IPS-20b (cell line): ENCODE measurements at regions not wholly inside any gene's neighbourhood (a gene's known extent, or its start where the extent isn't known, plus 50 kb on each side); places are given as distances from the start of the nearest gene placed in this dataset.

Experiments used
- H3K27ac ChIP-seq: one replicate; pipeline ENCODE4 v1.5.1; 2013; ENCODE audit warnings: low read length
- H3K27me3 ChIP-seq: 2 replicates; pipeline ENCODE4 v1.6.1; 2013; ENCODE audit warnings: mild to moderate bottlenecking, low read length, inconsistent platforms; ENCODE audit not compliant: insufficient read depth
- H3K36me3 ChIP-seq: 2 replicates; pipeline ENCODE4 v1.6.1; 2013; ENCODE audit warnings: low read depth, mild to moderate bottlenecking, inconsistent platforms, low read length, moderate library complexity; ENCODE audit not compliant: insufficient read depth
- H3K4me1 ChIP-seq: 2 replicates; pipeline ENCODE4 v1.6.1; 2013; ENCODE audit warnings: mild to moderate bottlenecking, control low read depth, inconsistent platforms, low read length, moderate library complexity; ENCODE audit not compliant: insufficient read depth
- H3K4me3 ChIP-seq: 2 replicates; pipeline ENCODE4 v1.5.1; 2013; ENCODE audit warnings: mild to moderate bottlenecking, low read length, inconsistent platforms
- H3K9ac ChIP-seq: 2 replicates; pipeline ENCODE4 v1.6.1; 2013; ENCODE audit warnings: low read depth, mild to moderate bottlenecking, inconsistent platforms, low read length, moderate library complexity
- H3K9me3 ChIP-seq: 2 replicates; pipeline ENCODE4 v1.6.1; 2013; ENCODE audit warnings: mild to moderate bottlenecking, low read depth, low read length, inconsistent platforms; ENCODE audit not compliant: insufficient read depth

DNA sequence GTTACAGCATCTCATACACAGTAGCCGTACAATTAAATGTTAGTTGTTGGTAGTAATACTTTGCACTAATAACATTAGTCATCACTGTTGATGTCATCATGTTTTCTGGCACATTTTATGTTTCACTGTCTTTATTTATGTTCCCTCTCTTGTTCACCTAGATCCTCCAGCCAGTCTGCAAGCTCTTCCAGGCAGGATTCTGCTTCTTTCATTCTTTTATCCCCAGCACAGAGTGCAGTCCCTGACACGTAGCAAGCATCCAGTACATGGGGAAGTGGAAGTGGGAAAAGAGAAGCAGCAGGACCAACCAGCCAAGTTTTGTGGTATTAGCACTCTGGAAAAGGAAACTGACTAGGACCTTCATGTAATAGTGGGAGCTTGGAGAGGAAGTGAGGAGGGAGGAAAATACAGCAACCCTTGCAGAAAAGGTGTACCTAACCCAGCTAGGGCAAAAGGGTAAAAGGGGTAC lies 89.7 kb upstream of the SLC44A1 start:
- no peaks in the 10 kb centered on the region for H3K9me3 ChIP-seq
- H3K9ac ChIP-seq: no peak overlapping the region
- H3K4me1 ChIP-seq: no peaks in the 10 kb centered on the region
- H3K4me3 ChIP-seq: no peak overlapping the region
- no peak overlapping the region for H3K27ac ChIP-seq
- no peaks in the 10 kb centered on the region for H3K27me3 ChIP-seq
- H3K36me3 ChIP-seq: no peaks in the 10 kb centered on the region

DNA sequence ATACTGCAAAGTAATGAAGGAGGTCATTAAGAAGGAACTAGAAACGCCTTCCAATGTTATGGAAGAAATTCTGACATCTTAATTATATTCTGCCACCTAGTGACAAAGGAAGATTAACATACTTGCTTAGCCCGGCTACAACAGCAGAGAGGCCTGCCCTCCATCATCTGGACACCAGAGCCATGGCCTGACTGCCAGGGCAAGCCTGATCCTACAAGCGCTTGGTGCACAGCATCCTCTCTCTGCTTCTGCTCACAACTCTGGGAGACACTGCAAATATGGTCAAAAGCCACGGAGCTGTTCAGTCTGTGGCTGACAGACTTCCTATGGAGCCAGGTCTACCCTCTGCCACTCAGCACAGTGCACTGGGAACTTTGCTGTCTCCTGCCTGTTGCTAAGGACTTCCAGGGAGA lies 87.3 kb upstream of the SLC44A1 start:
- Histone ChIP-seq H3K4me3 (no peak overlapping the region), H3K9me3 (no peaks in the 10 kb centered on the region), H3K27ac (no peak overlapping the region), H3K27me3 (no peaks in the 10 kb centered on the region), H3K4me1 (no peaks in the 10 kb centered on the region), H3K9ac (no peak overlapping the region), H3K36me3 (no peaks in the 10 kb centered on the region)

DNA sequence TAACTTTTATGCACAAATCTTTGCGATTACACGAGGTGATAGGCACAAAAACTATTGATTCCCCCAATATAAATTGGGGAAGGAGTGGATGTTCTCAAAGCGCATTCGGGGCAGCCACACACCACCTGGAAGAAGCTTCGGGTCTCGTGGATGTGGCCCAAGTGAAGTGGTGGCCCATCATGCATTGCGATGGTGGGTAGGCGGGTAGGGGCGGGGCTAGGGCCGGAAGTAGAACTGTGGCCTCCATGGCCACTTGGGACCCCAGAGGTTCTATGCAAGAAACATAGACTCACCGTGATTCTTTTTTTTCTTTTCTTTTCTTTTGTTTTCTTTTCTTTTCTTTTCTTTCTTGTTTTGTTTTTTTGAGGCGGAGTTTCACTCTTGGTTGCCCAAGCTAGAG lies 86.4 kb upstream of the SLC44A1 start:
- H3K4me3 ChIP-seq: no peak overlapping the region

DNA sequence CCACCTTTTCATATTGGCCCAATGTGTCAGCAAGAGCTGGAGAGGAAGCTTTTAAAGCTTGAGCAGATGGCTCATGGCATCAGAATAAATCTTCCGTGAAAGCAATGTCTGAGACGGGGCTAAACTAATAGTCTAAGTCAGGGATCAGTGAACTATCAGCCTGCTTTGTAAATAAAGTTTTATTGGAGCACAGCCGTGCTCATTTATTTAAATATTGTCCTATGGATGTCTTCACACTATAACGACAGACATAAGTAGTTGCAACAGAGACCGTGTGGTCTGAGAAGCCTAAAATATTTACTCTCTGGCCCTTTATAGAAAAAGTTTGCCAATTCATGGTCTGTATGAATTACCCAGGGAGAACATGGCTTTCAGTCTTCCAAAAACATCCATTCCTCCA lies 85.6 kb upstream of the SLC44A1 start:
- no peak overlapping the region for H3K27ac ChIP-seq
- H3K36me3 ChIP-seq: no peaks in the 10 kb centered on the region
- no peak overlapping the region for H3K4me3 ChIP-seq
- H3K4me1 ChIP-seq: no peaks in the 10 kb centered on the region; the same call in 1 of the 2 replicates
- no peaks in the 10 kb centered on the region for H3K27me3 ChIP-seq
- no peak overlapping the region for H3K9ac ChIP-seq
- no peaks in the 10 kb centered on the region for H3K9me3 ChIP-seq

More for the DNA sequence above, 86.4 kb upstream of the SLC44A1 start:
- no peak overlapping the region for H3K27ac ChIP-seq
- no peak overlapping the region for H3K9ac ChIP-seq
- no peaks in the 10 kb centered on the region for H3K36me3 ChIP-seq
- H3K9me3 ChIP-seq: no peaks in the 10 kb centered on the region
- no peaks in the 10 kb centered on the region for H3K27me3 ChIP-seq
- no peaks in the 10 kb centered on the region; the same call in 1 of the 2 replicates for H3K4me1 ChIP-seq

DNA sequence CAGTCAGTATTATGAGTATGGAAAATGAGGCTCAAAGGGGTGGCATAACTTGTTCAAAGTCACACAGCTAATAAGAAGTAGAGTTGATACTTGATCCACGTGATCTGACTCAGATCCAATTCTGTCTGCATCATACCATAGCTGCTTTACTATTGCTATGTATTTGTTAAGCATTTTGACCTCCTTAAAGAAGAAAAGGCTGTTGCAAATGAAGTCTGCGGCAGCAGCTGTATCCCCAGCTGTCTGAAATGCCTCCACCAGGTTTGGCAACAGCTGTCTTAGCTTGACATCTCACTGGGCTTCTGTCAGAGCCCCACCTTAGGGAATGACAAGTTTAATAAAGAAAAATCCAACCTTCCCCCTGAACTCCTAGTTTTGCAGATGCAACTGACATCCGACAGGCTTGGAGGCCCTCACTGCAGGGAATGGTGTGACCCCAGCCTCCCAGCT lies 75.6 kb upstream of the SLC44A1 start:
- Histone ChIP-seq H3K27ac (no peak overlapping the region), H3K4me1 (peaks cover 16% of the 10 kb centered on the region; the same call in 1 of the 2 replicates), H3K27me3 (no peaks in the 10 kb centered on the region), H3K9ac (no peak overlapping the region), H3K36me3 (no peaks in the 10 kb centered on the region), H3K9me3 (no peaks in the 10 kb centered on the region), H3K4me3 (no peak overlapping the region)

DNA sequence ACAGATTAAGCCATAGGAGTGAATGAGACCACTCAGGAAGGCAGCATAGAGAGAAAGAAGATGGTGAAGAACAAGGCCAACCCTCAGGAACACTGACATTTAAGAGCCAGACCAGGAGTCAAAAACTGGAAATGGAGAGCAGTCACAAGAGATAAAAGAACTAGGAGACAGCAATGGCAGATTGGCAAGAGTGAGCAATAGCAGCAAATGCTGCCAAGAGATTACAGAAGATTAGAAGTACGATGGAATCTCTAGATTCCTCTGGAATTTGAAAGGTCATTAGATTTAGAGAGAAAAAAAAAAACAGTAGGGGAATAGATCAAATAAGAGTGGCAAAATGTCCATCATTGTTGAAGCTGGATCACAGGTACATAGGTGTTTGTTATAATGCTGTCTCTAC lies 73.4 kb upstream of the SLC44A1 start:
- Histone ChIP-seq H3K9ac (no peak overlapping the region), H3K4me1 (peaks cover 22% of the 10 kb centered on the region; the same call in 1 of the 2 replicates), H3K36me3 (no peaks in the 10 kb centered on the region), H3K9me3 (no peaks in the 10 kb centered on the region), H3K4me3 (no peak overlapping the region), H3K27me3 (no peaks in the 10 kb centered on the region), H3K27ac (no peak overlapping the region)

DNA sequence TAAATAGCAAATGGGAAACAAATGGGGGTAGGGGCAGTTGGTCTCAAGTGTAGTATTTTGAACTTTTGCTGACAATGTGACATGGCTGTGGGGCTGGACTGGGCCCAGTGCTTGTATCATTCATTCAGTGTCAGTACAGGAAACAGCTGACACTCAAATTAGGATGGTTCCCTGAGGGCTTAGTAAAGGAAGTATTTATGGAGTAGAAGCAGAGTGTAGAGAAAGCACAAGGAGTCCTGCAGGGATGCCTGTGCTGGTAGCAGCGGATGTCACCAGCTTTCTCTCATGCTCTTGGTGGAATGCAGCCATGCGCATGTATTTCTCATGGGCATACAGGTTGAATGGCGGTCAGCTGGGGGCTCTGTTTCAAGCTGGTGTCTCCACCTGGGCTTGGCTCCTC lies 72.9 kb upstream of the SLC44A1 start:
- H3K27ac ChIP-seq: no peak overlapping the region
- H3K4me3 ChIP-seq: no peak overlapping the region
- H3K36me3 ChIP-seq: no peaks in the 10 kb centered on the region
- no peaks in the 10 kb centered on the region for H3K9me3 ChIP-seq
- H3K9ac ChIP-seq: no peak overlapping the region
- H3K4me1 ChIP-seq: peaks cover 22% of the 10 kb centered on the region; the same call in 1 of the 2 replicates
- no peaks in the 10 kb centered on the region for H3K27me3 ChIP-seq

DNA sequence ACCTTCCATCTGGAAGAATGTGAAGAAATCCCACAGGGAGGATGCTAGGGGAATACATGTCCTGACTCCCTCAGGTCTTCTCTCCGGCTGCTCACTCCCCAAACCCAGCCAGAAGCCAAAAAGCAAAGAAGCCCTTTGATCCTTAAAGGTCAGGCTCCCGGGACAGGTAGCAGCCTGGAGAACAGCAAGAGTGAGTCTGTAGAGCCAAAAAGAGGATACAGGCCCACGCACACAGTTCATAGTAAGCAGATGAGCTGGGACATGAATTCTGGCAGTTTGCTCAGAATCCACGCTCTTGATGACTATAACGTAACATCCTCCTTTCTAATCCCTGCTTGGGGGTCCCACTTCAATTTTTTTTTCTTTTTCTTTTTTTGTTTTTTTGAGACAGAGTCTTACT lies 72.0 kb upstream of the SLC44A1 start:
- Histone ChIP-seq H3K27ac (no peak overlapping the region), H3K9me3 (no peaks in the 10 kb centered on the region), H3K9ac (no peak overlapping the region), H3K36me3 (no peaks in the 10 kb centered on the region), H3K4me1 (peaks cover 22% of the 10 kb centered on the region; the same call in 1 of the 2 replicates), H3K27me3 (no peaks in the 10 kb centered on the region), H3K4me3 (no peak overlapping the region)

DNA sequence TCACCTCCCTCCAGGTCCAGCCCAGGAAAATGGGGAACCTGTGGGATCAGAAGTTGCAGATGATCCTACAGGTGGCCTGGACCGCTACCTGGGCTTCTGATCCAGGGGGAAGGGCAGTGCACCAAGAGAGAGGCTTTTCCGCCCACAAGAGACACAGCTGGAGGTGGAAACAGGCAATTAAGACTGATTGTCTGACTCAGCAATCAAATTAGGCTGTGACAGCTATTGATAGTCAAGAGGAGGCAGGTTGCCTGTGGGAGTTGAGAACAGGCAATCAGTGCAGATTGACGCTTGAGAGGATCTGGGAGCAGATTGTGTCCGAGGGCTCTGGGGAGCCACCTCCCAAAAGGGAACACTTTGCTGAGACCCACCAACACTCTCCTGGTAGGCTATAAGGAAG lies 71.1 kb upstream of the SLC44A1 start:
- no peaks in the 10 kb centered on the region for H3K9me3 ChIP-seq
- peaks cover 22% of the 10 kb centered on the region; the same call in 1 of the 2 replicates for H3K4me1 ChIP-seq
- no peak overlapping the region; the same call in 1 of the 2 replicates for H3K9ac ChIP-seq
- no peak overlapping the region for H3K27ac ChIP-seq
- H3K4me3 ChIP-seq: no peak overlapping the region; the same call in 1 of the 2 replicates
- no peaks in the 10 kb centered on the region for H3K27me3 ChIP-seq
- no peaks in the 10 kb centered on the region for H3K36me3 ChIP-seq

DNA sequence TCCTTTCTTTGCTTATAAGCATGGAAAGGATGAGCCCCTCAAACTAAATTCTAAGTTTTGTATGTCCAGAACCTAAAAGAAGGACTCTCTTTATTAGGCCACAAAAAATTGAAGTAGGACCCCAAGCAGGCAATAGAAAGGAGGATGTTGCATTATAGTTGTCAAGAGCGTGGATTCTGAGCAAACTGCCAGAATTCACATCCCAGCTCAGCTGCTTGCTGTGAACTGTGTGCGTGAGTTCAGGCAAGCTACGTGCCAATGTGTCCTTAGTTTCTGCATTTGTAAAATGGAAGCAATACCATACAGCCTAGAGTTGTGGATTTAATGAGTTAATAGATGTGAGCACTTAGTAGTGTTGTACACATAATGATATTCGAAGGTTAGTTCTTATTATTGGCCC lies 70.6 kb upstream of the SLC44A1 start:
- Histone ChIP-seq H3K27me3 (no peaks in the 10 kb centered on the region), H3K4me3 (no peak overlapping the region; the same call in 1 of the 2 replicates), H3K27ac (no peak overlapping the region), H3K9ac (no peak overlapping the region; the same call in 1 of the 2 replicates), H3K4me1 (peaks cover 22% of the 10 kb centered on the region; the same call in 1 of the 2 replicates), H3K36me3 (no peaks in the 10 kb centered on the region), H3K9me3 (no peaks in the 10 kb centered on the region)

DNA sequence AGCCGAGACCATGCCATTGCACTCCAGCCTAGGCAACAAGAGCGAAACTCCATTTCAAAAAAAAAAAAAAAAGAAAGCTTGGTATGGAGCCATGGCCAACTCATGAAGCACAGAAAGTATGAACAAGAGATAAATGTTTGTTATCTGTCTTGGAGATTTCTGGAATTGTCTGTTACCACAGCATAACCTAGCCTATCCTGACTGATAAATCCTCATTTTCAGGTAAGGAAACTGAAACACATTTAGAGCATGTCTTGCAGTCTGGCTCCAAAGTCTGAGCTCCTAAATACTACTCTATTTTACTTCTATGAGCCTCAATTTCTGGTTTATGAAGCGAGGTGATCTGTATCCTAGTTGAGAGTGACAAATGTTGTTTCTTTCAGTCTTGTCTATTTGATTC lies 68.3 kb upstream of the SLC44A1 start:
- H3K27ac ChIP-seq: no peak overlapping the region
- no peak overlapping the region for H3K9ac ChIP-seq
- H3K36me3 ChIP-seq: no peaks in the 10 kb centered on the region
- no peak overlapping the region for H3K4me3 ChIP-seq
- no peaks in the 10 kb centered on the region for H3K27me3 ChIP-seq
- H3K9me3 ChIP-seq: no peaks in the 10 kb centered on the region
- peaks cover 22% of the 10 kb centered on the region; the same call in 1 of the 2 replicates for H3K4me1 ChIP-seq

DNA sequence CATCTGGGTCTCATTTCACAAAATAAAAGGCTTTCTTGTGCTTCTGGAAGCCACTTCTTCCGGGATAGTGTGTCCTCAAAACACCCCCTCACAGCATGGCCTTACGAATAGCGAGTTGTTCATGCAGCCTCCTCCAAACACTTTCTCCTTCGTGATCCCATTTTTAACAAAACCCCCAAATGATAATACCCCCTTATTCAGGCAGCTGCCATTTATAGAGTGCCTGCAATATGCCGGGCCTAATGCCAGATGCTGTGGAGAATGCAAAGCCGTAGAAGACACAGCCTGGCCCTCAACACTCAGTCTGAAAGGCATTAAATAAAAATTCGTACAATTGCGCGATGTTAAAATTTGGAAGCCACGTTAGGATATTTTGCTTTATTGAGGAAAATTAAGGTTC lies 66.4 kb upstream of the SLC44A1 start:
- H3K27me3 ChIP-seq: no peaks in the 10 kb centered on the region
- peaks cover 14% of the 10 kb centered on the region; the same call in 1 of the 2 replicates for H3K4me1 ChIP-seq
- no peaks in the 10 kb centered on the region for H3K9me3 ChIP-seq
- no peak overlapping the region for H3K27ac ChIP-seq
- no peak overlapping the region for H3K9ac ChIP-seq
- H3K36me3 ChIP-seq: no peaks in the 10 kb centered on the region
- no peak overlapping the region for H3K4me3 ChIP-seq
